Stimulated activated CD4-positive, alpha-beta T cell treated with anti-CD3 and anti-CD28 coated beads, Interleukin-1b, Interleukin-23, amount 100 ng/mL, for 1 hour (primary cell): ENCODE measurements at regions not wholly inside any gene's neighbourhood (a gene's known extent, or its start where the extent isn't known, plus 50 kb on each side); places are given as distances from the start of the nearest gene placed in this dataset.

Experiments
- DNase-seq, 2 donors: peaks; one replicate each; pipeline ENCODE4 v3.0.0-alpha.2; 2020; ENCODE audit warnings: low read depth in 2 of 2

- no peak for DNase-seq
These were observed 104.6 kb downstream of the ADSS2 start for GRCh38 chr1:244346972-244347618.

- DNase-seq = no peak
These were observed 103.8 kb downstream of the ADSS2 start for GRCh38 chr1:244347942-244348341.

DNA sequence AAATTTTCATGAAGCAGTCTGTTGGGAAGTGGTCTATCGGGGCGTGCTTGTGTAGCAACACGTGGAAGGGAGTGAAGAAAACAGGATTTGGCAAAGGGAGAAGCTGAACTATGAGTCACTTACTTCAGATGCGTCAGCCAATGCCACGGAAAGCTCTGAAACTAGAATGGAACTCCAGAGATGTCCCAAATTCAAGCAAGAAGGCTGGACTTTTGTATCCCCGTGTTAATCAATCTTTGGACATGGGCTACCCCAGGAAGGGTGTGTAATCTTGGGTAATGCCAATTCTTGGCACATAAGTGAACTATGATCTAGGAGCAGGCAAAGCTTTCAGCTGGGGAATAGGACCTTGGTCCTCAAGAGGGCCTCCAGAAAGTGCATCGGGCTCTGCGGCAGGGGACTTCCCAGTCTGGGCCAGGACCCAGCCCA, 102.6 kb downstream of the ADSS2 start:
- DNase-seq = no peak

- no peak for DNase-seq
These were observed 102.1 kb downstream of the ADSS2 start for GRCh38 chr1:244349581-244350001.

DNA sequence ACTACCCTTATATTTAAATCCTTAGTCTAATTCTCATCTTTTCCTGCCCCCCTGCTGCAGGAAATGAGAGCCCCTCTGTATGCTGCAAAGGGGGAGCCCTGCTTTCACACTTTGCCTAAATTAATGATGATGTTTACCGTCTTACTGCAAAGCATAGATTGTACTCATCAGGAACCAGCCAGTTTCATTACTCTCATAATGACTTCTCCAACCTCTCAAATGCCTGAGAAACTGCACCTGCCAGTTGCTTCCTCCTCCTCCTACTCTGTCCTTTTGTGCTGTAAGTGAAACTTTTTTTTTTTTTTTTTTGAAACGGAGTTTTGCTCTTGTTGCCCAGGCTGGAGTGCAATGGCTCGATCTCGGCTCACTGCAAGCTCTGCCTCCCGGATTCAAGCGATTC, 101.7 kb downstream of the ADSS2 start:
- no peak for DNase-seq

- DNase-seq = no peak
These were observed 99.4 kb downstream of the ADSS2 start for GRCh38 chr1:244352156-244352830.

GRCh38 chr1:244353551-244354091, 98.1 kb downstream of the ADSS2 start:
- no peak for DNase-seq

- no peak for DNase-seq
These were observed 96.9 kb downstream of the ADSS2 start for GRCh38 chr1:244354810-244355278.

DNA sequence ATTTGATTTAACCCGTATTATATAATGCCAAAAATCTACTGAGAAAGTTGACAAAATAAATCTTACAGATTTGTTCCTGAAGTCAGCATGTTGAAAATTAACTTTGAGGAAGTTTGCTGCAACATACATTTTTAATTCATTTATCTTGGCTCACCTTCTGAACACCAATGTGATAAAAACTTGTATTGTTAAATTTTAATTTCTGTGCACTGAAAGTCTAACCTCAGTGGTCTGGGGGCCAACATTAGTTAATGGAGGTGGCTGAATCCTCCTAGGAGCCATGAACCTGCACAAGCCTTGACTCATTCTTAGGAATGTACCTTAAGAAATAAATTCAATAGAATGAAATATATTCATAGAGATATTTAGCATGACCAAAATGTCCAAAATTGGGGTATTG, 95.3 kb downstream of the ADSS2 start:
- DNase-seq = no peak
